ENCODE measurements at regions not wholly inside any gene's neighbourhood (a gene's known extent, or its start where the extent isn't known, plus 50 kb on each side); places are given as distances from the start of the nearest gene placed in this dataset.
A peak's percentile ranks its signal among the peaks of the same experiment; 100 is the strongest.

GRCh38 chr18:5058768-5059695 lies 138.0 kb downstream of the AKAIN1 start:
- peaks cover 4% of the 10 kb centered on the region for H3K27me3 Mint-ChIP-seq (ENCODE audit: low read depth)
- H3K27ac Mint-ChIP-seq (ENCODE audit: unreplicated experiment), result no peak overlapping the region
- peaks cover 2% of the 10 kb centered on the region for H3K4me1 Mint-ChIP-seq (ENCODE audit: low read depth)
- H3K9me3 Mint-ChIP-seq (ENCODE audit: low read depth), result no peaks in the 10 kb centered on the region
- DNase-seq (ENCODE audit: low spot score), result no peak
- H3K36me3 Mint-ChIP-seq (ENCODE audit: low read depth), result no peaks in the 10 kb centered on the region
- H3K4me3 Mint-ChIP-seq (ENCODE audit: unreplicated experiment), result no peak overlapping the region
- TF ChIP-seq CTCF (IDR thresholded peaks at IDR 0.05), result no peak

GRCh38 chr18:5057386-5058348 lies 139.4 kb downstream of the AKAIN1 start:
- no peaks in the 10 kb centered on the region for H3K36me3 Mint-ChIP-seq (ENCODE audit: low read depth)
- H3K27ac Mint-ChIP-seq (ENCODE audit: unreplicated experiment), result no peak overlapping the region
- peaks cover 2% of the 10 kb centered on the region for H3K4me1 Mint-ChIP-seq (ENCODE audit: low read depth)
- no peaks in the 10 kb centered on the region for H3K9me3 Mint-ChIP-seq (ENCODE audit: low read depth)
- TF ChIP-seq CTCF (IDR thresholded peaks at IDR 0.05), result peak; percentile 86
- no peak for DNase-seq (ENCODE audit: low spot score)
- peaks cover 4% of the 10 kb centered on the region for H3K27me3 Mint-ChIP-seq (ENCODE audit: low read depth)
- no peak overlapping the region for H3K4me3 Mint-ChIP-seq (ENCODE audit: unreplicated experiment)

GRCh38 chr18:5052491-5052890 lies 144.6 kb downstream of the AKAIN1 start:
- H3K27ac Mint-ChIP-seq (ENCODE audit: unreplicated experiment), result no peak overlapping the region
- no peak for DNase-seq (ENCODE audit: low spot score)
- no peaks in the 10 kb centered on the region for H3K36me3 Mint-ChIP-seq (ENCODE audit: low read depth)
- no peak for TF ChIP-seq CTCF (IDR thresholded peaks at IDR 0.05)
- no peaks in the 10 kb centered on the region for H3K4me1 Mint-ChIP-seq (ENCODE audit: low read depth)
- no peaks in the 10 kb centered on the region for H3K9me3 Mint-ChIP-seq (ENCODE audit: low read depth)
- peaks cover 3% of the 10 kb centered on the region for H3K27me3 Mint-ChIP-seq (ENCODE audit: low read depth)
- H3K4me3 Mint-ChIP-seq (ENCODE audit: unreplicated experiment), result no peak overlapping the region

GRCh38 chr18:5051207-5051606 lies 145.8 kb downstream of the AKAIN1 start:
- Mint-ChIP-seq H3K4me1 (ENCODE audit: low read depth) (no peaks in the 10 kb centered on the region), H3K27ac (ENCODE audit: unreplicated experiment) (no peak overlapping the region), H3K9me3 (ENCODE audit: low read depth) (no peaks in the 10 kb centered on the region), H3K36me3 (ENCODE audit: low read depth) (no peaks in the 10 kb centered on the region), H3K27me3 (ENCODE audit: low read depth) (peaks cover 3% of the 10 kb centered on the region), H3K4me3 (ENCODE audit: unreplicated experiment) (no peak overlapping the region)
- no peak for DNase-seq (ENCODE audit: low spot score)
- TF ChIP-seq CTCF (IDR thresholded peaks at IDR 0.05), result no peak

GRCh38 chr18:5049124-5049523 lies 147.9 kb downstream of the AKAIN1 start:
- no peak for TF ChIP-seq CTCF (IDR thresholded peaks at IDR 0.05)

More at GRCh38 chr18:5049124-5049523, 147.9 kb downstream of the AKAIN1 start:
- Mint-ChIP-seq H3K4me1 (ENCODE audit: low read depth) (no peaks in the 10 kb centered on the region), H3K9me3 (ENCODE audit: low read depth) (no peaks in the 10 kb centered on the region), H3K27me3 (ENCODE audit: low read depth) (no peaks in the 10 kb centered on the region), H3K27ac (ENCODE audit: unreplicated experiment) (no peak overlapping the region), H3K4me3 (ENCODE audit: unreplicated experiment) (no peak overlapping the region), H3K36me3 (ENCODE audit: low read depth) (no peaks in the 10 kb centered on the region)
- DNase-seq (ENCODE audit: low spot score), result no peak
